NT2/D1 (cell line): ENCODE measurements at regions not wholly inside any gene's neighbourhood (a gene's known extent, or its start where the extent isn't known, plus 50 kb on each side); places are given as distances from the start of the nearest gene placed in this dataset.

ENCODE experiments used
- SUZ12 ChIP-seq: IDR thresholded peaks from 2 replicates; pipeline ENCODE4 v1.6.1; 2011; ENCODE audit not compliant: insufficient read length, insufficient read depth; ENCODE audit errors: extremely low read depth
- YY1 ChIP-seq: IDR thresholded peaks from 2 replicates; pipeline ENCODE4 v1.6.1; 2011; ENCODE audit not compliant: insufficient read length, insufficient read depth
- ZNF274 ChIP-seq: IDR thresholded peaks from 2 replicates; pipeline ENCODE4 v1.6.1; 2011; ENCODE audit warnings: mild to moderate bottlenecking, low read depth, low read length

DNA sequence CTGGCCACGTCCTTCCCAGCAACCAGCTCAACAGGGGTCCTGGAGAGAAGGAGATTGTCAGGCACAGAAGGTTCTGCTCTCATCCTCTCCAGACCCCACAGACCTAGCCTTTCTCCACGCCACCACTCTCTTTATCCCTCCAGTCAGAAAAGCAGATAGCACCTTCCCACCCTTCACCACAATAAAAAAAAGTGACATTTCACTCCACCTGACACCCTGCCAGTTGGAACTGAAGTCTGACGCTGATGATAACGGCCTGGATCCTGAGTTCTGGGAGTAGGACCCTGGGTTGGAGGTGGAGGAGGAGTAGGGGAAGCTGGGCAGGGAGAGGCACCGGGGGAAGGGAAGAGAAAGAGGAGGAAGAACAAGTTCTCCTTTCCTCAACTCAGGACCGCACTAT, 127.5 kb upstream of the ANO1 start:
- TF ChIP-seq ZNF274 = no peak
- no peak for TF ChIP-seq YY1
- no peak for TF ChIP-seq SUZ12
